ENCODE measurements at regions not wholly inside any gene's neighbourhood (a gene's known extent, or its start where the extent isn't known, plus 50 kb on each side); places are given as distances from the start of the nearest gene placed in this dataset.
A peak's percentile ranks its signal among the peaks of the same experiment; 100 is the strongest.

DNA sequence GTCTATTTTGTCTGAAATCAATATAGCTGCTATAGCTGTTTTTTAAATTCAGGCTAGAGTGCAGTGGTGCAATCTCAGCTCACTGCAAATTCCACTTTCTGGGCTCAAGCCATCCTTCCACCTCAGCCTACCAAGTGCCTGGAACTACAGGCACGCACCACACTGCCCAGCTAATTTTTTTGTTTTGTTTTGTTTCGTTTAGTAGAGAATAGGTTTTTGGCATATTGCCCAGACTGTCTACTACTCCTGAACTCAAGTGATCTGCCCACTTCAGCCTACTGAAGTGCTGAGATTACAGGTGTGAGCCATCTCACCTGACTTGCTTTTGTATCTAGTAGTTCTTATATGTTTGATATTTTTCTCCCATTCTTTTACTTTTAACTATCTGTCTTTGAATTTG lies 259.7 kb downstream of the CDH19 start:
- Histone ChIP-seq H3K4me1 (ENCODE audit: low read length) (no peaks in the 10 kb centered on the region), H3K27ac (ENCODE audit: low read length) (no peak overlapping the region), H3K4me3 (ENCODE audit: low read length) (no peak overlapping the region), H3K4me2 (ENCODE audit: low read length) (no peak overlapping the region), H3K36me3 (replicated peaks; ENCODE audit: low read depth, low read length) (no peaks in the 10 kb centered on the region), H3K79me2 (ENCODE audit: low read length) (no peaks in the 10 kb centered on the region), H2AFZ (ENCODE audit: low read depth, low read length) (no peak overlapping the region), H4K20me1 (ENCODE audit: insufficient read depth, low read length) (no peaks in the 10 kb centered on the region), H3K9me3 (ENCODE audit: insufficient read depth, low read length) (no peaks in the 10 kb centered on the region), H3K27me3 (ENCODE audit: low read depth, low read length) (no peaks in the 10 kb centered on the region), H3K9ac (ENCODE audit: low read length) (no peak overlapping the region)
- TF ChIP-seq EZH2phosphoT487 (IDR thresholded peaks at IDR 0.05; ENCODE audit: low read depth) = no peak
- TF ChIP-seq, protein P1, sequence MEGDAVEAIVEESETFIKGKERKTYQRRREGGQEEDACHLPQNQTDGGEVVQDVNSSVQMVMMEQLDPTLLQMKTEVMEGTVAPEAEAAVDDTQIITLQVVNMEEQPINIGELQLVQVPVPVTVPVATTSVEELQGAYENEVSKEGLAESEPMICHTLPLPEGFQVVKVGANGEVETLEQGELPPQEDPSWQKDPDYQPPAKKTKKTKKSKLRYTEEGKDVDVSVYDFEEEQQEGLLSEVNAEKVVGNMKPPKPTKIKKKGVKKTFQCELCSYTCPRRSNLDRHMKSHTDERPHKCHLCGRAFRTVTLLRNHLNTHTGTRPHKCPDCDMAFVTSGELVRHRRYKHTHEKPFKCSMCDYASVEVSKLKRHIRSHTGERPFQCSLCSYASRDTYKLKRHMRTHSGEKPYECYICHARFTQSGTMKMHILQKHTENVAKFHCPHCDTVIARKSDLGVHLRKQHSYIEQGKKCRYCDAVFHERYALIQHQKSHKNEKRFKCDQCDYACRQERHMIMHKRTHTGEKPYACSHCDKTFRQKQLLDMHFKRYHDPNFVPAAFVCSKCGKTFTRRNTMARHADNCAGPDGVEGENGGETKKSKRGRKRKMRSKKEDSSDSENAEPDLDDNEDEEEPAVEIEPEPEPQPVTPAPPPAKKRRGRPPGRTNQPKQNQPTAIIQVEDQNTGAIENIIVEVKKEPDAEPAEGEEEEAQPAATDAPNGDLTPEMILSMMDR (IDR thresholded peaks at IDR 0.05; ENCODE audit: low read depth, low read length) = no peak

GRCh38 chr18:66342577-66342976 lies 261.3 kb downstream of the CDH19 start:
- H3K36me3 ChIP-seq (replicated peaks; ENCODE audit: low read depth, low read length) = no peaks in the 10 kb centered on the region
- H3K4me2 ChIP-seq (ENCODE audit: low read length) = no peak overlapping the region

GRCh38 chr18:66334534-66334933 lies 269.4 kb downstream of the CDH19 start:
- H3K9ac ChIP-seq (ENCODE audit: low read length) = no peak overlapping the region
- TF ChIP-seq EZH2phosphoT487 (IDR thresholded peaks at IDR 0.05; ENCODE audit: low read depth) = no peak
- TF ChIP-seq, protein P1 (IDR thresholded peaks at IDR 0.05; ENCODE audit: low read depth, low read length) = no peak
- no peaks in the 10 kb centered on the region for H3K4me1 ChIP-seq (ENCODE audit: low read length)
- no peak overlapping the region for H2AFZ ChIP-seq (ENCODE audit: low read depth, low read length)
- no peaks in the 10 kb centered on the region for H3K27me3 ChIP-seq (ENCODE audit: low read depth, low read length)
- H3K4me3 ChIP-seq (ENCODE audit: low read length) = no peak overlapping the region
- H4K20me1 ChIP-seq (ENCODE audit: insufficient read depth, low read length) = no peaks in the 10 kb centered on the region
- H3K9me3 ChIP-seq (ENCODE audit: insufficient read depth, low read length) = no peaks in the 10 kb centered on the region
- H3K27ac ChIP-seq (ENCODE audit: low read length) = no peak overlapping the region
- no peaks in the 10 kb centered on the region for H3K36me3 ChIP-seq (replicated peaks; ENCODE audit: low read depth, low read length)
- no peak overlapping the region for H3K4me2 ChIP-seq (ENCODE audit: low read length)
- H3K79me2 ChIP-seq (ENCODE audit: low read length) = no peaks in the 10 kb centered on the region

More at GRCh38 chr18:66342577-66342976, 261.3 kb downstream of the CDH19 start:
- Histone ChIP-seq H4K20me1 (ENCODE audit: insufficient read depth, low read length) (no peaks in the 10 kb centered on the region), H3K27me3 (ENCODE audit: low read depth, low read length) (no peaks in the 10 kb centered on the region), H2AFZ (ENCODE audit: low read depth, low read length) (no peak overlapping the region), H3K9ac (ENCODE audit: low read length) (no peak overlapping the region), H3K27ac (ENCODE audit: low read length) (no peak overlapping the region), H3K9me3 (ENCODE audit: insufficient read depth, low read length) (no peaks in the 10 kb centered on the region), H3K4me3 (ENCODE audit: low read length) (no peak overlapping the region), H3K79me2 (ENCODE audit: low read length) (no peaks in the 10 kb centered on the region), H3K4me1 (ENCODE audit: low read length) (no peaks in the 10 kb centered on the region)
- no peak for TF ChIP-seq EZH2phosphoT487 (IDR thresholded peaks at IDR 0.05; ENCODE audit: low read depth)
- TF ChIP-seq, protein P1 (IDR thresholded peaks at IDR 0.05; ENCODE audit: low read depth, low read length) = peak; percentile 32

GRCh38 chr18:66329716-66330115 lies 274.2 kb downstream of the CDH19 start:
- Histone ChIP-seq H3K79me2 (ENCODE audit: low read length) (no peaks in the 10 kb centered on the region), H3K4me2 (ENCODE audit: low read length) (no peak overlapping the region), H3K27ac (ENCODE audit: low read length) (no peak overlapping the region), H3K27me3 (ENCODE audit: low read depth, low read length) (no peaks in the 10 kb centered on the region), H3K9ac (ENCODE audit: low read length) (no peak overlapping the region), H4K20me1 (ENCODE audit: insufficient read depth, low read length) (no peaks in the 10 kb centered on the region), H3K9me3 (ENCODE audit: insufficient read depth, low read length) (no peaks in the 10 kb centered on the region), H3K4me1 (ENCODE audit: low read length) (no peaks in the 10 kb centered on the region), H3K36me3 (replicated peaks; ENCODE audit: low read depth, low read length) (no peaks in the 10 kb centered on the region), H3K4me3 (ENCODE audit: low read length) (no peak overlapping the region), H2AFZ (ENCODE audit: low read depth, low read length) (no peak overlapping the region)
- TF ChIP-seq, protein P1 (IDR thresholded peaks at IDR 0.05; ENCODE audit: low read depth, low read length) = no peak
- no peak for TF ChIP-seq EZH2phosphoT487 (IDR thresholded peaks at IDR 0.05; ENCODE audit: low read depth)

All from OCI-LY3 (cell line).